GM12873 (cell line): ENCODE measurements at regions not wholly inside any gene's neighbourhood (a gene's known extent, or its start where the extent isn't known, plus 50 kb on each side); places are given as distances from the start of the nearest gene placed in this dataset.

Experiments
- TF ChIP-seq, protein P1 (sequence below): IDR thresholded peaks from 2 replicates; pipeline ENCODE4 v1.5.1; 2012; ENCODE audit warnings: low read depth, mild to moderate bottlenecking, moderate library complexity, low read length, control low read depth; ENCODE audit not compliant: insufficient read depth; ENCODE audit errors: missing control alignments

DNA sequence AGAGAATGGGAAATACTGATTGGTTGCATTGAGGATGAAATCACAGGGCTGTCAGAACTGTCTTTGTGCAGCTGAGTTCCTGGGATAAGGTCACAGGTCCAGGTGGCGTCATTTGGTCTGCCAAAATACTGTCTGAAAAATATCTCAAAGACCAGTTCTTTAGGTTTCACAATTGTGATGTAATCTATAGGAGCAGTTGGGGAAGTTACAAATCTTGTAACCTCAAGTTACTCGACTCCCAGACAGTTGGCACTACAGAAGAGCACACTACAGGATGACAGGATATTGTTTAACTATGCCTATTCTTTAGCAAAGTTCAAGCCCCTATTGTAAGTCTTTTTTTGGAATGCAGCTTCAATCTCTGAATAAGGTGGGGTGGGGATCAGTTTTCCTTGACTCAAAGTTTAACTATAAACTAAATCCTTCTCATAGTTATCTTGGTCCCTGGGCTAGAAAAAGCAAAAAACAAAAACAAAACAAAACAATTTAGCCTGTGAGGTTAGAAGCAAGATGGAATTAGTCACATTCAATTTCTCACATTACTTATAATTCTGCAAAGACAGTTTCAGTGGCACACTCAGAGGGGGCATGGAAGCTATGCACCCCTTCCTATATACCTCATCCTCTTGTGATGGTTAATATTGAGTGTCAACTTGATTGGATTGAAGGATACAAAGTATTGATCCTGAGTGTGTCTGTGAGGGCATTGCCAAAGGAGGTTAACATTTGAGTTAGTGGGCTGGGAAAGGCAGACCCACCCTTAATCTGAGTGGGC, 276.0 kb downstream of the AUH start:
- TF ChIP-seq, protein P1, sequence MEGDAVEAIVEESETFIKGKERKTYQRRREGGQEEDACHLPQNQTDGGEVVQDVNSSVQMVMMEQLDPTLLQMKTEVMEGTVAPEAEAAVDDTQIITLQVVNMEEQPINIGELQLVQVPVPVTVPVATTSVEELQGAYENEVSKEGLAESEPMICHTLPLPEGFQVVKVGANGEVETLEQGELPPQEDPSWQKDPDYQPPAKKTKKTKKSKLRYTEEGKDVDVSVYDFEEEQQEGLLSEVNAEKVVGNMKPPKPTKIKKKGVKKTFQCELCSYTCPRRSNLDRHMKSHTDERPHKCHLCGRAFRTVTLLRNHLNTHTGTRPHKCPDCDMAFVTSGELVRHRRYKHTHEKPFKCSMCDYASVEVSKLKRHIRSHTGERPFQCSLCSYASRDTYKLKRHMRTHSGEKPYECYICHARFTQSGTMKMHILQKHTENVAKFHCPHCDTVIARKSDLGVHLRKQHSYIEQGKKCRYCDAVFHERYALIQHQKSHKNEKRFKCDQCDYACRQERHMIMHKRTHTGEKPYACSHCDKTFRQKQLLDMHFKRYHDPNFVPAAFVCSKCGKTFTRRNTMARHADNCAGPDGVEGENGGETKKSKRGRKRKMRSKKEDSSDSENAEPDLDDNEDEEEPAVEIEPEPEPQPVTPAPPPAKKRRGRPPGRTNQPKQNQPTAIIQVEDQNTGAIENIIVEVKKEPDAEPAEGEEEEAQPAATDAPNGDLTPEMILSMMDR, result no peak

DNA sequence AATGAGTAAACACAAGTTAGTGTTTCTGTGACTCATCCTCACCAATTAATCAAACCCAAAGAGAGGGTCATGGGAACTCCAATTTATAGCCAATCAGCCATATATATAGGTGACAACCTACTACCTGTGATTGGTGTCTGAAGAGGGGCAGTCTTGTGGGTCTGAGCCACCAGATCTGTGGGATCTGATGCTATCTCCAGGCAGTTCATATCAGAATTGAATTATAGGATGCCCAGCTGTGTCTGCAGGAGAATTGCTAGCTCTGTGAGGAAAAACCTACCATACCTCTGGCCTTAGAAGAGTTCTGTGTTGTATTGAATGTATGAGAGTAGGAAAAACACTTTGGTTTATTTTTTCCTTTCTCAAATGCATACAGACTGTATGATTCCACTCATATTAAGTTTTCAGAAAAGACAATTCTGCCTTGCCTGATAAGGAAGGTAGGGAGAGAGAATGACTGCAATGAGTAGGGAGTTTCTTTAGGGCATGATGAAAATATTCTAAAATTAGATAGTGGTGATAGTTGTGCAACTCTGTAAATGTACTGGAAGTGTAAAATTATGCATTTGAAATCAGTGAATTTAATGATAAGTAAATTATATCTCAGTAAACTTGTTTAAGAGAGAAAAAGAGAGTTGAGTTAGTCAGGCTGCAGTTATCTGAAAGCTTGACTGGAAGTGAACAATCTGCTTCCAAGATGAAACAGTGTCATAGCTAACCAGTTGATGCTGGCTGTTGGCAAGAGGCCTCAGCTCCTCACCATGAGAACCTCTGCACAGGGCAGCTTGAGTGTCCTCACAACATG, 274.9 kb downstream of the AUH start:
- TF ChIP-seq, protein P1, result no peak

DNA sequence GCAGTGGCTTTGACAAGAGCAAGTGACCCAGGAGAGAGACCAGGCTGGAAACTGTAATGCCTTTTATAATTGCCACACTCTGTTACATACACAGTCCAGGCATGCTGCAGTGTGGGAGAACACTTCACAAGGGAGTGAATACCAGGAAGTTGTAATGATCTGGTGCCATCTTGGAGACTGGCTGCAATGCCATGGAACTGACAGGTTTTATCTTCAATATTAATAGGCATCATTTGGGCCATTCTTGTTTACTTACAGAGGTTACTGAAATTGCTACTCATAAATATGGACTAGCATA, 274.3 kb downstream of the AUH start:
- TF ChIP-seq, protein P1, result no peak

DNA sequence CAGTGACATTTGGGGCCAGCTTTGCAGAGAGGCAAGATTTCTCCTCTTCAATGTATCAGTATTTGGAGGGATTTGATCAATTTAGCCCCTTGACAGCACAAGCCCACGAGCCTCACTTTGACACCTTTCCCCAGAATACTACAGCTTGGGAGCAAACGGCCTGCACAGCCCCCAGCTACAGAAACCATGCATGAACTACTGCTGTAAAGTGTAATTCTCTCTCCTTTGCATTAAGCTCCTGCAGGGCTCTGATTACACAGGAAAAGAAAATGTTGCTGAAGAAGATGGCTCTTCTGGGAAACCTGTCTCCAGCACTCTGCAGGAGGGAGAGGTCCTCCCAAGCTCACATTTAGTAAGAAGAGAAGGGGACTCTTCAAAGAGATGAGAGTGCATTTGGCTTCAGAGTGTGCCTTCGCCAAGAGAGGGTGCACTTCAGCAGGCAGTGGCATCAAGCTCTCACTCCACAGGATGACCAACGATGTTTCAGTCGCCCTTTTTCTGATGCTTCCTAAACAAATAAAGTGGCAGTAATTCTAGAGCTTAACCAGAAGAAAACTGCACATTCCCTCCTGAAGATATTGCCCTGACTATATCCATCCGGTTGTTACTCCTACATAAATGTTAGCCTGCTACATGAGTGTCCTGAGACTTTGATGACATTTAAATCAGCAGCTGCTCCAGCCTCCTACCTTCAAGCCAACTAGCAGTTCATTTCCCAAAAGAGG, 272.2 kb downstream of the AUH start:
- TF ChIP-seq, protein P1, result peak; percentile 58

DNA sequence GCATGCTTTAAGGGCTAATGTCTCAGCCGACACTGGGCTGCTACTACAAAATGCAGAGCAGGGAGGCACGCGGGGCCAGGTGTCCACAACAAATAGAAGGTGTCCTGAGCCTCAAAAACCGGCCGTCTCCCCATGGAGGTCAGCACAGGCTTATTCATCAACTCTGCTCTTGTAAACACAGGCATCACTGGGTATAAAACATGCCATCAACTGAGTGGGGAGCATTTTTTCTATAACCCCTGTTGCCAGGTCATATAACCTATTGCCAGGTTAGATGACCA, 271.6 kb downstream of the AUH start:
- TF ChIP-seq, protein P1, result no peak

DNA sequence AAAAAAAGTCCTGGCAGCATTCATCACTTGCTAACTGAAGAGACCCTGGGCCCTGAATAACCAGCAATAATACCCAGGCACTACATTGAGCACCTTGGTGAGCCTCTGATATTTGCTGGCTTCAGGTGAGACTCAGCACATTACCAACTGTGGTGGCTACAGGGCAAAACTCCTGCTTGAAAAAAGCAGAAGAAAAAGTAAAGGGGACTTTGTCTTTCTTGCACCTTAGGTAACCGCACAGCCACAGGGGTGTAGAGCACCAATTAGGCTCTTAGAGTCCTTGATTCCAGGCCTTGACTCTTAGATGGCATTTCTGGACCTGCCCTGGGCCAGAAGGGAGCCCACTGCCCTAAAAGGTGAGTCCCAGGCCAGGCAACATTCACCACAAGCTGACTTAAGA, 269.5 kb downstream of the AUH start:
- TF ChIP-seq, protein P1, result no peak

DNA sequence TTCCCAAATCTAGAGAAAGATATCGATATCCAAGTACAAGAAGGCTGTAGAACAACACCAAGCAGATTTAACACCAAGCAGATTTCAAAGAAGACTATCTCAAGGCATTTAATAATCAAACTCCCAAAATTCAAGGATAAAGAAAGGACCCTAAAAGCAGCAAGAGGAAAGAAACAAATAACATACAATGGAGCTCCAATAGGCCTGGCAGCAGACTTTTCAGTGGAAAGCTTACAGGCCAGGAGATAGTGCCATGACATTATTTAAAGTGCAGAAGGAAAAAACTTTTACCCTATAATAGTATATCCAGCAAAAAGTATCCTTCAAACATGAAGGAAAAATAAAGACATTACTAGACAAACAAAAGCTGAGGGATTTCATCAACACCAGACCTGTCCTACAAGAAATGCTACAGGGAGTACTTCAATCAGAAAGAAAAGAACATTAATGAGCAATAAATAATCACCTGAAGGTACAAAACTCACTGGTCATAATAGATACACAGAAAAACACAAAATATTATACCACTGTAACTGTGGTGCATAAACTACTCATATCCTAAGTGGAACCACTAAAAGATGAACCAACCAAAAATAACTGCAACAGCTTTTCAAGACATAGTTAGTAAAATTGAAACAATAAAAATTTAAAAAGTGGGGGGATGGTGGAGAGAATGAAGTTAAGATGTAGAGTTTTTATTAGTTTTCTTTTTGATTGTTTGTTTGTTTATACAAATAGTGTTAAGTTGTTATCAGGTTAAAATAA, 267.2 kb downstream of the AUH start:
- TF ChIP-seq, protein P1, result no peak
